DOHH2 (cell line): ENCODE measurements at regions not wholly inside any gene's neighbourhood (a gene's known extent, or its start where the extent isn't known, plus 50 kb on each side); places are given as distances from the start of the nearest gene placed in this dataset.

Experiments used
- H3F3A ChIP-seq: fragments of 200-600 bp; sonication (generic), shearing (Covaris generic); 2 replicates; pipeline ENCODE4 v1.6.0; 2016; ENCODE audit warnings: antibody characterized with exemption, mild to moderate bottlenecking; ENCODE audit not compliant: control insufficient read depth, insufficient read depth
- H3K27ac ChIP-seq: fragments of 200-600 bp; sonication (generic); 2 replicates; pipeline ENCODE4 v1.5.1; 2014; ENCODE audit warnings: low read depth, mild to moderate bottlenecking, low read length, moderate library complexity
- H3K27me3 ChIP-seq: fragments of 200-600 bp; sonication (generic); 2 replicates; pipeline ENCODE4 v1.6.1; 2014; ENCODE audit warnings: mild to moderate bottlenecking, low read length, mixed read lengths; ENCODE audit not compliant: control insufficient read depth
- H3K36me3 ChIP-seq: fragments of 200-600 bp; sonication (generic); 2 replicates; pipeline ENCODE4 v1.6.1; 2014; ENCODE audit warnings: mild to moderate bottlenecking, low read length, moderate library complexity, mixed read lengths; ENCODE audit not compliant: control insufficient read depth
- H3K4me1 ChIP-seq: fragments of 200-600 bp; sonication (generic); 2 replicates; pipeline ENCODE4 v1.6.1; 2014; ENCODE audit warnings: mild to moderate bottlenecking, low read length, mixed read lengths; ENCODE audit not compliant: control insufficient read depth
- H3K4me2 ChIP-seq: fragments of 200-600 bp; sonication (generic); 2 replicates; pipeline ENCODE4 v1.6.0; 2014; ENCODE audit warnings: mild to moderate bottlenecking, low read length, moderate library complexity
- H3K4me3 ChIP-seq: fragments of 200-600 bp; sonication (generic); 2 replicates; pipeline ENCODE4 v1.5.1; 2014; ENCODE audit warnings: mild to moderate bottlenecking, low read length, mixed read lengths
- H3K79me2 ChIP-seq: fragments of 200-600 bp; sonication (generic); 2 replicates; pipeline ENCODE4 v1.6.1; 2014; ENCODE audit warnings: mild to moderate bottlenecking, low read length, mixed read lengths; ENCODE audit not compliant: control insufficient read depth
- H3K9me2 ChIP-seq: fragments of 200-600 bp; sonication (generic); replicated peaks from 2 replicates; pipeline ENCODE4 v1.6.1; 2014; ENCODE audit warnings: mild to moderate bottlenecking, low read length, mixed read lengths; ENCODE audit not compliant: control insufficient read depth
- H3K9me3 ChIP-seq: fragments of 200-600 bp; sonication (generic); 2 replicates; pipeline ENCODE4 v1.6.1; 2014; ENCODE audit warnings: antibody characterized with exemption, low read length, mixed read lengths; ENCODE audit not compliant: control insufficient read depth, insufficient read depth
- H4K20me1 ChIP-seq: fragments of 200-600 bp; sonication (generic); 2 replicates; pipeline ENCODE4 v1.6.0; 2014; ENCODE audit warnings: low read depth, mild to moderate bottlenecking, antibody characterized with exemption, low read length, moderate library complexity; ENCODE audit not compliant: control insufficient read depth, insufficient read depth
- CTCF ChIP-seq: fragments of 200-600 bp; sonication (generic); IDR thresholded peaks from one replicate; pipeline ENCODE4 v1.5.1; 2014; ENCODE audit warnings: antibody characterized with exemption, mild to moderate bottlenecking, low read depth, low read length; ENCODE audit not compliant: poor library complexity, severe bottlenecking
- EZH2phosphoT487 ChIP-seq: fragments of 200-600 bp; sonication (generic); IDR thresholded peaks from 2 replicates; pipeline ENCODE4 v1.6.1; 2017; ENCODE audit warnings: borderline replicate concordance, mild to moderate bottlenecking, antibody characterized with exemption, low read length, moderate library complexity, mixed read lengths

- Histone ChIP-seq H3K4me3 (no peak overlapping the region), H3K36me3 (no peaks in the 10 kb centered on the region), H4K20me1 (no peaks in the 10 kb centered on the region), H3K9me3 (no peaks in the 10 kb centered on the region), H3K9me2 (no peaks in the 10 kb centered on the region), H3F3A (no peaks in the 10 kb centered on the region), H3K27me3 (no peaks in the 10 kb centered on the region), H3K4me2 (no peak overlapping the region), H3K79me2 (no peaks in the 10 kb centered on the region), H3K27ac (no peak overlapping the region), H3K4me1 (no peaks in the 10 kb centered on the region)
- no peak for TF ChIP-seq EZH2phosphoT487
- TF ChIP-seq CTCF = no peak
These were observed 359.3 kb downstream of the HGF start for GRCh38 chr7:81410471-81411117.

DNA sequence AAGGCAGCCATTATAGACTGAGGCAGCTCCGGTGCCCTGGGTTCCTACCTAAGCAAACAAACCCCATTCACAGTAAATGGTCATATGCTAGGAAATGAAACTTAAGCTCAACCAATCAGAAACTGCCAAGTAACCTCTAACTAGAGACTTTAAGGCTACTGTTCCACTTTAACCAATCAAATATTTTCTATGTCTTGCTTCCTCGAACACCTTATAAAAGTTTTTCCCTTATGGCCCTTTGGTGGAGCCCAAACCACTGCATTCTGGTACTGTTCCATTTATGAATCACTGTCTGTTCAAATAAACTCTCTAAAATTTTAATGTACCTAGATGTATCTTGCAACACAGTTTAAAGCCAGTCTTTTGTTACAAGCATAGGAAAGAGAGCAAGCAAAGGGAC lies 361.1 kb downstream of the HGF start:
- H3K4me3 ChIP-seq = no peak overlapping the region
- H4K20me1 ChIP-seq = no peaks in the 10 kb centered on the region
- no peaks in the 10 kb centered on the region for H3K4me1 ChIP-seq
- H3K4me2 ChIP-seq = no peak overlapping the region
- no peaks in the 10 kb centered on the region for H3K27me3 ChIP-seq
- no peaks in the 10 kb centered on the region for H3K9me3 ChIP-seq
- no peaks in the 10 kb centered on the region for H3K79me2 ChIP-seq
- no peaks in the 10 kb centered on the region for H3F3A ChIP-seq
- TF ChIP-seq EZH2phosphoT487 (no peak), CTCF (no peak)
- H3K9me2 ChIP-seq = no peaks in the 10 kb centered on the region
- no peaks in the 10 kb centered on the region for H3K36me3 ChIP-seq
- no peak overlapping the region for H3K27ac ChIP-seq

- Histone ChIP-seq H3K4me3 (no peak overlapping the region), H3K9me2 (no peaks in the 10 kb centered on the region), H3K27me3 (no peaks in the 10 kb centered on the region), H3F3A (no peaks in the 10 kb centered on the region), H3K79me2 (no peaks in the 10 kb centered on the region), H3K4me1 (no peaks in the 10 kb centered on the region), H3K4me2 (no peak overlapping the region), H4K20me1 (no peaks in the 10 kb centered on the region), H3K9me3 (no peaks in the 10 kb centered on the region), H3K36me3 (no peaks in the 10 kb centered on the region), H3K27ac (no peak overlapping the region)
- TF ChIP-seq CTCF = no peak
- TF ChIP-seq EZH2phosphoT487 = no peak
These were observed 362.8 kb downstream of the HGF start for GRCh38 chr7:81407094-81407493.
